CD4-positive, alpha-beta T cell (primary cell): ENCODE measurements at regions not wholly inside any gene's neighbourhood (a gene's known extent, or its start where the extent isn't known, plus 50 kb on each side); places are given as distances from the start of the nearest gene placed in this dataset.
A peak's percentile ranks its signal among the peaks of the same experiment; 100 is the strongest.

Source experiments
- ATAC-seq: fragments of 200-7000 bp; cut with Tn5 transposase; one replicate; pipeline ENCODE4 v1.10.0; 2022; ENCODE audit warnings: mild to moderate bottlenecking; ENCODE audit not compliant: poor library complexity
- CTCF ChIA-PET: fragments of 350-600 bp; sonication (Branson Sonifier 250); formaldehyde crosslinking; loops from one replicate; lab custom pipeline; 2021; ENCODE audit warnings: antibody characterized with exemption, inconsistent platforms; lab: Charles Lee
- POLR2A ChIA-PET: fragments of 350-600 bp; sonication (Branson Sonifier 250); formaldehyde crosslinking; loops from one replicate; lab custom pipeline; 2021; ENCODE audit warnings: antibody characterized with exemption, inconsistent platforms; lab: Charles Lee
- DNase-seq, 14 experiments: peaks; one replicate each; pipeline ENCODE4 v3.0.0-alpha.2; 2013 to 2020; ENCODE audit warnings: mixed read lengths in 2 of 14
- H3K27ac ChIP-seq, 2 donors: one replicate each; pipeline versions ENCODE4 v1.5.1 to v1.7.0; 2013; ENCODE audit warnings: low read length in 2 of 2, low read depth in 1 of 2, mild to moderate bottlenecking in 1 of 2
- H3K27me3 ChIP-seq, 2 experiments: 1 replicate in 1 of 2; 2 replicates in 1 of 2; pipeline versions ENCODE4 v1.6.1 to v1.7.0; 2013; ENCODE audit warnings: low read length in 2 of 2, control low read depth in 1 of 2, mild to moderate bottlenecking in 1 of 2, moderate library complexity in 1 of 2; ENCODE audit not compliant: insufficient read depth in 2 of 2, control insufficient read depth in 1 of 2
- H3K36me3 ChIP-seq: one replicate; pipeline ENCODE4 v1.6.1; 2013; ENCODE audit warnings: low read length, control low read depth; ENCODE audit not compliant: insufficient read depth
- H3K4me1 ChIP-seq: one replicate; pipeline ENCODE4 v1.6.1; 2013; ENCODE audit warnings: low read length, control low read depth; ENCODE audit not compliant: insufficient read depth
- H3K4me3 ChIP-seq: one replicate; pipeline ENCODE4 v1.5.1; 2013; ENCODE audit warnings: mild to moderate bottlenecking, low read length, moderate library complexity
- H3K9me3 ChIP-seq, 2 experiments: 1 replicate in 1 of 2; 2 replicates in 1 of 2; pipeline versions ENCODE4 v1.6.1 to v1.7.0; 2013; ENCODE audit warnings: low read length in 2 of 2, mild to moderate bottlenecking in 2 of 2, control low read depth in 1 of 2, moderate library complexity in 1 of 2; ENCODE audit not compliant: control insufficient read depth in 1 of 2, insufficient read depth in 1 of 2
- H3K27ac Mint-ChIP-seq: one replicate; pipeline ENCODE4 v1.8.0; 2020; ENCODE audit warnings: mixed read lengths
- H3K27me3 Mint-ChIP-seq: one replicate; pipeline ENCODE4 v1.8.0; 2021; ENCODE audit warnings: mixed read lengths
- H3K36me3 Mint-ChIP-seq: one replicate; pipeline ENCODE4 v1.8.0; 2021; ENCODE audit warnings: low read depth, mixed read lengths
- H3K4me1 Mint-ChIP-seq: one replicate; pipeline ENCODE4 v1.8.0; 2021; ENCODE audit warnings: low read depth, mixed read lengths
- H3K4me3 Mint-ChIP-seq: one replicate; pipeline ENCODE4 v1.8.0; 2020; ENCODE audit warnings: mild to moderate bottlenecking, mixed read lengths
- H3K9me3 Mint-ChIP-seq: one replicate; pipeline ENCODE4 v1.8.0; 2020; ENCODE audit warnings: mixed read lengths
- CTCF ChIP-seq: fragments of 200-600 bp; IDR thresholded peaks from one replicate; pipeline ENCODE4 v1.8.0; 2022; ENCODE audit warnings: antibody characterized with exemption, mild to moderate bottlenecking
- intact Hi-C, 2 experiments: fragments of 100-400 bp; cut with DNase I in 1 of 2; cut with micrococcal nuclease in 1 of 2; formaldehyde crosslinking; loops; one replicate each; pipeline versions ENCODE4 v1.15.1 to v1.9.0; 2023 to 2025; cut with DNase I, micrococcal nuclease

GRCh38 chr5:134466241-134467069, 54.8 kb upstream of the CDKN2AIPNL start:
- TF ChIP-seq CTCF = no peak
- ChIA-PET POLR2A (interaction anchor here (0.6 to 3.0 kb wide), 9 partner anchors 30 to 1410 kb away, joined by 3 to 66 read pairs (median 4); partner anchors contain the start of genes CDKN2AIPNL and JADE2), CTCF (interaction anchor here (1.5 kb wide), 1 partner anchor 18 kb away, joined by 3 read pairs; no protein-coding TSS in a partner anchor)
- no peaks in the 10 kb centered on the region for H3K27me3 ChIP-seq
- H3K27ac ChIP-seq = no peak overlapping the region
- ATAC-seq (peak; percentile 69), DNase-seq (peak in 13 of 14 experiments; percentile 11 to 66 (median 49))
- H3K27ac Mint-ChIP-seq = peak overlapping the region; percentile 54
- H3K36me3 Mint-ChIP-seq = no peaks in the 10 kb centered on the region
- intact Hi-C loops = loop anchor here (2.0 kb wide), 2 partner anchors 58 to 60 kb away; partner anchors contain the start of gene JADE2 (in 1 of the 2)
- H3K4me3 Mint-ChIP-seq = peak overlapping the region; percentile 85
- H3K4me1 ChIP-seq = peaks cover 23% of the 10 kb centered on the region
- no peaks in the 10 kb centered on the region for H3K36me3 ChIP-seq
- peaks cover 0 to 2% of the 10 kb centered on the region in 2 experiments for H3K9me3 ChIP-seq
- H3K4me3 ChIP-seq = peak overlapping the region; percentile 74
- peaks cover 18% of the 10 kb centered on the region for H3K4me1 Mint-ChIP-seq
- no peaks in the 10 kb centered on the region for H3K9me3 Mint-ChIP-seq
- H3K27me3 Mint-ChIP-seq = no peaks in the 10 kb centered on the region

- ATAC-seq = peak; percentile 59
- H3K36me3 Mint-ChIP-seq = no peaks in the 10 kb centered on the region
- peak overlapping the region; percentile 74 for H3K4me3 ChIP-seq
- peak overlapping the region; percentile 85 for H3K4me3 Mint-ChIP-seq
- H3K27ac Mint-ChIP-seq = peak overlapping the region; percentile 54
- ChIA-PET POLR2A (interaction anchor here (1.0 to 3.0 kb wide), 8 partner anchors 29 to 318 kb away, joined by 3 to 66 read pairs (median 4); partner anchors contain the start of genes CDKN2AIPNL and JADE2), CTCF (no interaction called here)
- peak in 11 of 14 experiments; percentile 13 to 76 (median 35) for DNase-seq
- peaks cover 23% of the 10 kb centered on the region for H3K4me1 ChIP-seq
- H3K27me3 Mint-ChIP-seq = no peaks in the 10 kb centered on the region
- TF ChIP-seq CTCF = no peak
- H3K4me1 Mint-ChIP-seq = peaks cover 18% of the 10 kb centered on the region
- H3K27ac ChIP-seq = no peak overlapping the region
- H3K27me3 ChIP-seq = no peaks in the 10 kb centered on the region
- H3K36me3 ChIP-seq = no peaks in the 10 kb centered on the region
- intact Hi-C loops = loop anchor here (2.0 kb wide), 2 partner anchors 59 to 61 kb away; partner anchors contain the start of gene JADE2 (in 1 of the 2)
- no peaks in the 10 kb centered on the region for H3K9me3 ChIP-seq
- no peaks in the 10 kb centered on the region for H3K9me3 Mint-ChIP-seq
These were observed 54.1 kb upstream of the CDKN2AIPNL start for GRCh38 chr5:134465816-134466240.

GRCh38 chr5:134464988-134465815, 53.5 kb upstream of the CDKN2AIPNL start:
- H3K9me3 ChIP-seq = no peaks in the 10 kb centered on the region
- H3K4me1 ChIP-seq = peaks cover 23% of the 10 kb centered on the region
- H3K36me3 Mint-ChIP-seq = no peaks in the 10 kb centered on the region
- peaks cover 18% of the 10 kb centered on the region for H3K4me1 Mint-ChIP-seq
- ATAC-seq = no peak
- no peaks in the 10 kb centered on the region for H3K36me3 ChIP-seq
- peak overlapping the region; percentile 74 for H3K4me3 ChIP-seq
- no peak overlapping the region for H3K27ac ChIP-seq
- ChIA-PET POLR2A (interaction anchor here (1.0 to 3.0 kb wide), 6 partner anchors 28 to 95 kb away, joined by 3 to 66 read pairs (median 4); partner anchors contain the start of genes CDKN2AIPNL and JADE2), CTCF (no interaction called here)
- peak overlapping the region; percentile 44 for H3K27ac Mint-ChIP-seq
- H3K27me3 Mint-ChIP-seq = no peaks in the 10 kb centered on the region
- TF ChIP-seq CTCF = no peak
- DNase-seq = peak in 1 of 14 experiments; percentile 25
- peak overlapping the region; percentile 56 for H3K4me3 Mint-ChIP-seq
- H3K27me3 ChIP-seq = no peaks in the 10 kb centered on the region
- no peaks in the 10 kb centered on the region for H3K9me3 Mint-ChIP-seq
- intact Hi-C loops = no loop called here
